K562 (cell line): ENCODE measurements at regions not wholly inside any gene's neighbourhood (a gene's known extent, or its start where the extent isn't known, plus 50 kb on each side); places are given as distances from the start of the nearest gene placed in this dataset.

ENCODE experiments used
- ATAC-seq: fragments of 200-7000 bp; cut with Tn5 transposase; 3 replicates; pipeline ENCODE4 v1.9.1; 2020; ENCODE audit warnings: moderate library complexity
- BruUV-seq: library from RNA; stranded (reverse); fragments of 400-500 nt; replicated peaks from 2 replicates; lab custom pipeline; 2021; lab: Mats Ljungman, UMichigan
- CTCF ChIA-PET: fragments of 300-600 bp; formaldehyde crosslinking; extraction: SDS; loops from one replicate; lab custom pipeline; 2021; ENCODE audit warnings: low intra/inter-chr PET ratio; lab: Yijun Ruan, JAX
- POLR2A ChIA-PET: fragments of 300-600, 350-650 bp; sonication (Branson Sonifier 250); formaldehyde crosslinking; extraction: SDS; loops from one replicate; lab custom pipeline; 2021; ENCODE audit warnings: antibody characterized with exemption, inconsistent platforms; lab: Yijun Ruan, JAX
- DNase-seq, 4 experiments: peaks; one replicate each; pipeline versions ENCODE4 v3.0.0 to v3.0.0-alpha.2; 2011 to 2018; ENCODE audit warnings: low spot score in 3 of 4, mixed read lengths in 3 of 4; ENCODE audit errors: extremely low read depth in 1 of 4
- FAIRE-seq: peaks from 2 replicates; lab custom pipeline; 2011; peaks lifted over from hg19 to GRCh38; lab: Jason Lieb, UNC
- H2AFZ ChIP-seq: 2 replicates; pipeline ENCODE4 v1.6.0; 2011; ENCODE audit warnings: low read depth, low read length, control low read depth, inconsistent platforms
- H3K27ac ChIP-seq: fragments of 200-600 bp; 3 replicates; pipeline ENCODE4 v1.8.0; 2011; ENCODE audit warnings: low read depth, mild to moderate bottlenecking, control low read depth, inconsistent platforms, low read length, moderate library complexity, mixed read lengths; ENCODE audit errors: extremely low read depth
- H3K27me3 ChIP-seq, 2 experiments: fragments of 300-600 bp in 1 of 2; 2 replicates in 1 of 2; 3 replicates in 1 of 2; pipeline versions ENCODE4 v1.6.0 to v1.8.0; 2011; ENCODE audit warnings: inconsistent platforms in 2 of 2, low read length in 2 of 2, mild to moderate bottlenecking in 1 of 2, mixed read lengths in 1 of 2, moderate library complexity in 1 of 2; ENCODE audit not compliant: control insufficient read depth in 2 of 2, insufficient read depth in 2 of 2
- H3K36me3 ChIP-seq: fragments of 300-600 bp; 3 replicates; pipeline ENCODE4 v1.8.0; 2011; ENCODE audit warnings: mild to moderate bottlenecking, low read length, inconsistent platforms; ENCODE audit not compliant: control insufficient read depth, insufficient read depth
- H3K4me1 ChIP-seq, 2 experiments: fragments of 200-600 bp in 1 of 2; replicated peaks in 1 of 2; 2 replicates in 1 of 2; 3 replicates in 1 of 2; pipeline versions ENCODE4 v1.5.1 to v1.8.0; 2011; ENCODE audit warnings: inconsistent platforms in 2 of 2, low read length in 2 of 2, mild to moderate bottlenecking in 1 of 2, mixed read lengths in 1 of 2, moderate library complexity in 1 of 2; ENCODE audit not compliant: control insufficient read depth in 2 of 2, insufficient read depth in 2 of 2
- H3K4me2 ChIP-seq: 2 replicates; pipeline ENCODE4 v1.6.1; 2011; ENCODE audit warnings: low read length, control low read depth, inconsistent platforms, mixed read lengths; ENCODE audit not compliant: insufficient read depth
- H3K4me3 ChIP-seq: fragments of 200-600 bp; sonication (generic), shearing (Covaris generic); 2 replicates; pipeline ENCODE4 v1.5.1; 2016; ENCODE audit warnings: control low read depth, inconsistent platforms
- H3K79me2 ChIP-seq: fragments of 200-600 bp; 3 replicates; pipeline ENCODE4 v1.8.0; 2011; ENCODE audit warnings: low read length, inconsistent platforms; ENCODE audit not compliant: control insufficient read depth, insufficient read depth
- H3K9ac ChIP-seq, 2 experiments: 2 replicates each; pipeline versions ENCODE4 v1.6.0 to v1.6.1; 2011; ENCODE audit warnings: low read depth in 2 of 2, low read length in 2 of 2, control low read depth in 1 of 2, inconsistent platforms in 1 of 2, mild to moderate bottlenecking in 1 of 2, mixed read lengths in 1 of 2; ENCODE audit not compliant: insufficient read depth in 1 of 2
- H3K9me1 ChIP-seq: one replicate; pipeline ENCODE4 v1.6.0; 2011; ENCODE audit warnings: inconsistent platforms, mild to moderate bottlenecking, low read length, moderate library complexity; ENCODE audit not compliant: control insufficient read depth, insufficient read depth
- H3K9me3 ChIP-seq: replicated peaks from 2 replicates; pipeline ENCODE4 v1.5.1; 2011; ENCODE audit warnings: low read depth, low read length, inconsistent platforms; ENCODE audit not compliant: control insufficient read depth, insufficient read depth
- H4K20me1 ChIP-seq: replicated peaks from 2 replicates; pipeline ENCODE4 v1.6.1; 2011; ENCODE audit warnings: low read length, inconsistent platforms, mixed read lengths; ENCODE audit not compliant: control insufficient read depth, insufficient read depth
- CHD2 ChIP-seq: IDR thresholded peaks from 2 replicates; pipeline ENCODE4 v1.6.1; 2011; ENCODE audit warnings: low read depth, low read length
- FOXK1 ChIP-seq: sonication (generic); formaldehyde crosslinking; IDR thresholded peaks from 2 replicates; pipeline ENCODE4 v1.8.0; 2022; ENCODE audit warnings: missing genetic modification reagents, mild to moderate bottlenecking, borderline replicate concordance
- RBFOX2 ChIP-seq: fragments of 200-400 bp; formaldehyde crosslinking; IDR thresholded peaks from 2 replicates; pipeline ENCODE4 v1.6.1; 2017; ENCODE audit warnings: low read depth, mild to moderate bottlenecking, low read length, moderate library complexity
- RBM14 ChIP-seq: fragments of 200-400 bp; formaldehyde crosslinking; IDR thresholded peaks from 2 replicates; pipeline ENCODE4 v1.6.1; 2018; ENCODE audit warnings: low read depth, mild to moderate bottlenecking, low read length, moderate library complexity, borderline replicate concordance; ENCODE audit not compliant: insufficient read depth
- RBM17 ChIP-seq: fragments of 200-400 bp; formaldehyde crosslinking; IDR thresholded peaks from 2 replicates; pipeline ENCODE4 v1.6.1; 2017; ENCODE audit warnings: low read depth, mild to moderate bottlenecking, low read length, borderline replicate concordance
- ZBTB9 ChIP-seq: fragments of 450-650 bp; formaldehyde crosslinking; IDR thresholded peaks from 2 replicates; pipeline ENCODE4 v1.4.0; 2020; ENCODE audit warnings: mild to moderate bottlenecking, moderate library complexity
- WGBS: fragments of 100-300 bp; shearing (Covaris generic); methylation state at CpG from one replicate; pipeline ENCODE4 v1.1.6; 2016; ENCODE audit warnings: low coverage, mixed read lengths; ENCODE audit not compliant: insufficient coverage; ENCODE audit errors: missing lambda C conversion rate; 5-methylcytosine and 5-hydroxymethylcytosine counted together
- in situ Hi-C: fragments of 300-500 bp; cut with MboI; formaldehyde crosslinking; loops from 4 replicates; pipeline ENCODE4 v1.15.0; 2018; ENCODE audit warnings: inconsistent platforms, mixed read lengths
- intact Hi-C: fragments of 100-400 bp; cut with micrococcal nuclease; formaldehyde crosslinking; loops from 2 replicates; pipeline ENCODE4 v1.14.2; 2022

DNA sequence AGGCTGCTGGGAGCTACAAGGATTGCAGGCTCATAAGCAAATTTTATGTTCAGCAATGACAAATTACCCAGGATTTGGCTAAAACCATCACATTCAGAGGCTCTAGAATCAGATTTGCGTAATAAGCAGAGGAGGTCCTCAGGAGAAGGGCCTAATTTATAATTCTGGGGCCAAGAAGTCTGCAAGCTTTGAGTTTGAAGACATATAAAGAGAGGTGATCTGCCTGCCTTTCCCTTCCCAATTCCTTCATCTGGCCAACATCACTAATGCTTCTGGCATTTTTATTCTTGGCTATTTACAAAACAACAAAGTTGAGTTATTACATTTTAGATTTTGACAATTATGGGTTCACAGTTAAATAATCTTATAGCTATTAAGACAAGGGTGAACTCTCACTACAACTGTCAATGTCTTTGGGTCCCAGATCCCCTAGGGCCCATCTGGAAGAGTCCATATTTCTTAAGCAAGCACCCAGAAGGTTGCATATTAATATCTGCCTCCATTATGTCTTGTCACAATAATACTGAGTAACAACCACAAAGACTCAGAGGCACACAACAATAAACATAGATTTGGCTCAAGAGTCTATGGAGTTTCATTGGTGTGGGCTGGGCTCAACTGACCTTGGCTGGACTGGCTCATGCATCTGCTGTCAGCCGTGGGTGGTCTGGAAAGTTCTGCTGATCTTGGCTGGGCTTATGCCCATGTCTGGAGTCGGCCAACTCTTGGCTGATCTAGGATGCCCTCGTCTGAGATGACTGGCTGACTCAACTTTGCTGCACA lies 67.2 kb upstream of the CD82 start:
- ATAC-seq, result no peak
- in situ Hi-C loops, result no loop called here
- H3K36me3 ChIP-seq, result no peaks in the 10 kb centered on the region
- no peaks in the 10 kb centered on the region for H4K20me1 ChIP-seq
- POLR2A ChIA-PET, result interaction anchor here (0.6 to 1.1 kb wide), 5 partner anchors 10 to 536 kb away, joined by 3 to 4 read pairs (median 3); no protein-coding TSS in a partner anchor
- H3K4me2 ChIP-seq, result no peak overlapping the region
- no peak for DNase-seq
- peaks cover 3% of the 10 kb centered on the region for H3K9me1 ChIP-seq
- no peak overlapping the region for H3K9ac ChIP-seq
- H3K79me2 ChIP-seq, result no peaks in the 10 kb centered on the region
- BruUV-seq, result no TSS peak
- FAIRE-seq, result no peak
- H3K4me3 ChIP-seq, result no peak overlapping the region
- CTCF ChIA-PET, result no interaction called here
- intact Hi-C loops, result no loop called here
- peaks cover 2 to 17% of the 10 kb centered on the region in 2 experiments for H3K27me3 ChIP-seq
- H3K4me1 ChIP-seq, result 0 out of 5 replicates have a peak, but pooled peaks cover 0 to 3% of the 10 kb centered on the region in 2 experiments
- TF ChIP-seq RBM17, result no peak
- no peak for TF ChIP-seq ZBTB9
- TF ChIP-seq RBM14, result no peak
- TF ChIP-seq FOXK1 (CRISPR knock-in tag), result no peak
- no peak for TF ChIP-seq CHD2
- TF ChIP-seq RBFOX2, result no peak
- H2AFZ ChIP-seq, result 0 out of 2 replicates have a peak overlapping the region, but pooled peaks have one; percentile 35
- H3K9me3 ChIP-seq, result no peaks in the 10 kb centered on the region
- WGBS, result 21% methylated on average over 4 of the region's 4 CpGs
- H3K27ac ChIP-seq, result no peak overlapping the region
